ENCODE measurements at regions not wholly inside any gene's neighbourhood (a gene's known extent, or its start where the extent isn't known, plus 50 kb on each side); places are given as distances from the start of the nearest gene placed in this dataset.

DNA sequence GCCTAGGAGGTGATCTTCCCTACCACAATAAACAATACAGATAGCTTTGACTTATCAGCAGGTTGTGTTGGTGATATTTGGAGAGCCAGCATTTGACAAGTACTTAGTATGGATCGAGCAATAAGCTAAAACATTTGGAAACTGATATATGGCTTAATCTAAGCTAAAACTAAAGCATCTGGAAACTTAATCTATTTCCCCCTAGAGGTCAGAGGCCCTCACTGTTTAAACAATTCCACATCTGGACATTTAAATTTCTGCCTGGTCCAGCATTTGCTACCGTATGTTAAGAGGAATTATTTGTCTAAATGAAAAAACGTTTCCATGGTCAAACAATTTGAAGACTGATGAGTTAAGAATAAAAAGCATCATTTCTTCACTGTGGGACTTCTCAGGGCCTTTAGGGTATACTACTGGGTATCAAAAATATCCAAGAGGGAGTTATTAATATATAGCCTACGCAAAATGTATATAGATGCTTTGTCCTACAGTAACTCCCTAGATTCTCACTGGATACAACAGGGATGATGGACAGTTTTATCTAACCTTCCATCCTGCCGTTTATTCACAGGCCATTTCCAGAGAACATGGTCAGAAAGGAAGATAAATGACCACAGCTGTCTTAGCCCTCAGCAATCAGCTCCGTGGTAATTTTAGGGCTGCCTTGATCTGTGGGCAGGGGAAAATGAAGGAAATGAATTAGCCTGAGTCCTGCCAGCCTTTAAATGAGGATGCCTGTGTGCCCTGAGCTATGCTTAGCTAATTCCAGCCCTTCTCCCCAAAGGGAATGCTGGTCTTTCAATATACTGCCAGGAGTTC is 135.4 kb upstream of the NUDT4 start:
- TF ChIP-seq EZH2 (IDR thresholded peaks at IDR 0.05; ENCODE audit: insufficient read depth, low read length) = no peak
- TF ChIP-seq, protein P1, sequence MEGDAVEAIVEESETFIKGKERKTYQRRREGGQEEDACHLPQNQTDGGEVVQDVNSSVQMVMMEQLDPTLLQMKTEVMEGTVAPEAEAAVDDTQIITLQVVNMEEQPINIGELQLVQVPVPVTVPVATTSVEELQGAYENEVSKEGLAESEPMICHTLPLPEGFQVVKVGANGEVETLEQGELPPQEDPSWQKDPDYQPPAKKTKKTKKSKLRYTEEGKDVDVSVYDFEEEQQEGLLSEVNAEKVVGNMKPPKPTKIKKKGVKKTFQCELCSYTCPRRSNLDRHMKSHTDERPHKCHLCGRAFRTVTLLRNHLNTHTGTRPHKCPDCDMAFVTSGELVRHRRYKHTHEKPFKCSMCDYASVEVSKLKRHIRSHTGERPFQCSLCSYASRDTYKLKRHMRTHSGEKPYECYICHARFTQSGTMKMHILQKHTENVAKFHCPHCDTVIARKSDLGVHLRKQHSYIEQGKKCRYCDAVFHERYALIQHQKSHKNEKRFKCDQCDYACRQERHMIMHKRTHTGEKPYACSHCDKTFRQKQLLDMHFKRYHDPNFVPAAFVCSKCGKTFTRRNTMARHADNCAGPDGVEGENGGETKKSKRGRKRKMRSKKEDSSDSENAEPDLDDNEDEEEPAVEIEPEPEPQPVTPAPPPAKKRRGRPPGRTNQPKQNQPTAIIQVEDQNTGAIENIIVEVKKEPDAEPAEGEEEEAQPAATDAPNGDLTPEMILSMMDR (IDR thresholded peaks at IDR 0.05; ENCODE audit: insufficient read depth, low read depth, low read length) = no peak

All from astrocyte (in vitro differentiated cells and primary cell).